ENCODE measurements at regions not wholly inside any gene's neighbourhood (a gene's known extent, or its start where the extent isn't known, plus 50 kb on each side); places are given as distances from the start of the nearest gene placed in this dataset.

DNA sequence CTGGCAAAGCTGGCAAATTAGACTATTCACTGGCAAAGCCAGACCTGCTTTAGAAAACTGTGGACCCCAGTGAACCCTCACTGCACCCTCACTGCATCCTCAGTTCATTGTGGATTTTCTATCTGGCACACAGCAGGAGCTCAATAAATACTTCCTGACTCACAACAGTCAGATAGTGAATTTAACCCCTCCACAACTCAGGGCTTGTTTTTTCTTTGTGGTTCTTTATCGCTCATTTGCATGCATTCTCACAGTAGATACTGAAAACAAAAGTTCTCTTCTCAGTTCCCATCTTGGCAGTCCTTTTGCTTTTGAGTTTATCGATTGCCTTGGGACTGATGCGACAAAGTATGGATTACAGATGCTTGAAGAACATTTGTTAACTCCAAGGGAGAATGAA, 99.8 kb downstream of the ACTL7B start:
- no peaks in the 10 kb centered on the region for H3K27me3 ChIP-seq (ENCODE audit: control insufficient read depth, extremely low read depth, insufficient read depth, low read length)
- TF ChIP-seq CTCF (optimal IDR thresholded peaks at IDR 0.05 in 1 of 3, IDR thresholded peaks at IDR 0.05 in 1 of 3, conservative IDR thresholded peaks at IDR 0.05 in 1 of 3; ENCODE audit: extremely low read depth in 1 of 3, insufficient read depth in 2 of 3, low read length in 3 of 3), result no peak
- TF ChIP-seq EZH2 (IDR thresholded peaks at IDR 0.05; ENCODE audit: low read length), result no peak
- no peak for FAIRE-seq
- H2AFZ ChIP-seq (ENCODE audit: control insufficient read depth, low read length), result no peak overlapping the region
- dilution Hi-C loops (cut with MboI; ENCODE audit: extremely low pct_ligation_motif_present, low sequenced_read_pairs), result no loop called here
- H3K9ac ChIP-seq (ENCODE audit: control insufficient read depth, extremely low read depth, insufficient read depth, low read length), result no peak overlapping the region
- H3K27ac ChIP-seq (ENCODE audit: control insufficient read depth, insufficient read depth, low read length), result no peak overlapping the region
- DNase-seq (ENCODE audit: low read depth, low spot score), result no peak
- H3K4me2 ChIP-seq (ENCODE audit: control insufficient read depth, extremely low read depth, insufficient read depth, low read depth, low read length), result no peak overlapping the region
- no peaks in the 10 kb centered on the region for H4K20me1 ChIP-seq (ENCODE audit: control insufficient read depth, extremely low read depth, insufficient read depth, low read length)
- no peaks in the 10 kb centered on the region for H3K36me3 ChIP-seq (ENCODE audit: control insufficient read depth in 2 of 2, extremely low read depth in 1 of 2, insufficient read depth in 2 of 2, low read length in 2 of 2)
- H3K9me3 ChIP-seq (ENCODE audit: control insufficient read depth, low read depth, low read length), result no peaks in the 10 kb centered on the region
- H3K79me2 ChIP-seq (ENCODE audit: control insufficient read depth, insufficient read depth, low read length), result no peaks in the 10 kb centered on the region
- no peaks in the 10 kb centered on the region for H3K9me1 ChIP-seq (ENCODE audit: control insufficient read depth, extremely low read depth, insufficient read depth, low read length)
- no peak overlapping the region for H3K4me3 ChIP-seq (ENCODE audit: control insufficient read depth in 2 of 3, extremely low read depth in 1 of 3, insufficient read depth in 2 of 3, low read depth in 1 of 3, low read length in 3 of 3)
- H3K4me1 ChIP-seq (ENCODE audit: control insufficient read depth, extremely low read depth, insufficient read depth, low read length), result peaks cover 8% of the 10 kb centered on the region

DNA sequence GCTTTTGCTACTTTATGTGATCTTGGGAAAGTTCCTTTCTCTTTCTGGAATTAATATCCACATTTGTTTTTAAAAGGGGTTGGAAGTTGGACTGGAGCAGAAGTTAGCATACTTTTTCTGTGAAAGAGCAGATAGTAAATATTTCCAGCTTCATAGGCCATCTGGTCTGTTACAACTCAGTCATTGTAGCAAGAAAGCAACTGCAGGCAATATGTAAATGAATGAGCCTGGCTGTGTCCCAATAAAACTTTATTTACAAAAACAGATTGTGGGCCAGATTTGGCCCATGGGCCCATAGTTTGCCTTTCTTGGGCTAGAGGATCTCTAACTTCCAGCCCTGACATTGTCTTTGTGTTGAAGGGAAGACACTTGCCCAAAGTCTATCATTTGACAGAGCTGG, 104.4 kb downstream of the ACTL7B start:
- no peak overlapping the region for H3K9ac ChIP-seq (ENCODE audit: control insufficient read depth, extremely low read depth, insufficient read depth, low read length)
- H3K4me2 ChIP-seq (ENCODE audit: control insufficient read depth, extremely low read depth, insufficient read depth, low read depth, low read length), result no peak overlapping the region
- no peaks in the 10 kb centered on the region for H4K20me1 ChIP-seq (ENCODE audit: control insufficient read depth, extremely low read depth, insufficient read depth, low read length)
- H2AFZ ChIP-seq (ENCODE audit: control insufficient read depth, low read length), result no peak overlapping the region
- no peaks in the 10 kb centered on the region for H3K9me3 ChIP-seq (ENCODE audit: control insufficient read depth, low read depth, low read length)
- H3K4me3 ChIP-seq (ENCODE audit: control insufficient read depth in 2 of 3, extremely low read depth in 1 of 3, insufficient read depth in 2 of 3, low read depth in 1 of 3, low read length in 3 of 3), result no peak overlapping the region
- no peaks in the 10 kb centered on the region for H3K9me1 ChIP-seq (ENCODE audit: control insufficient read depth, extremely low read depth, insufficient read depth, low read length)
- no peaks in the 10 kb centered on the region for H3K27me3 ChIP-seq (ENCODE audit: control insufficient read depth, extremely low read depth, insufficient read depth, low read length)
- H3K79me2 ChIP-seq (ENCODE audit: control insufficient read depth, insufficient read depth, low read length), result no peaks in the 10 kb centered on the region
- H3K4me1 ChIP-seq (ENCODE audit: control insufficient read depth, extremely low read depth, insufficient read depth, low read length), result no peaks in the 10 kb centered on the region
- TF ChIP-seq CTCF (optimal IDR thresholded peaks at IDR 0.05 in 1 of 3, IDR thresholded peaks at IDR 0.05 in 1 of 3, conservative IDR thresholded peaks at IDR 0.05 in 1 of 3; ENCODE audit: extremely low read depth in 1 of 3, insufficient read depth in 2 of 3, low read length in 3 of 3) (no peak), EZH2 (IDR thresholded peaks at IDR 0.05; ENCODE audit: low read length) (no peak)
- DNase-seq (ENCODE audit: low read depth, low spot score), result no peak
- H3K27ac ChIP-seq (ENCODE audit: control insufficient read depth, insufficient read depth, low read length), result no peak overlapping the region
- dilution Hi-C loops (cut with MboI; ENCODE audit: extremely low pct_ligation_motif_present, low sequenced_read_pairs), result no loop called here
- no peaks in the 10 kb centered on the region for H3K36me3 ChIP-seq (ENCODE audit: control insufficient read depth in 2 of 2, extremely low read depth in 1 of 2, insufficient read depth in 2 of 2, low read length in 2 of 2)
- no peak for FAIRE-seq

All from keratinocyte (primary cell).